ENCODE measurements at regions not wholly inside any gene's neighbourhood (a gene's known extent, or its start where the extent isn't known, plus 50 kb on each side); places are given as distances from the start of the nearest gene placed in this dataset.

GRCh38 chr1:208950206-208950605 is 633.3 kb upstream of the CAMK1G start:
- H3K36me3 ChIP-seq (ENCODE audit: insufficient read depth, low read length), result no peaks in the 10 kb centered on the region
- TF ChIP-seq EZH2phosphoT487 (IDR thresholded peaks at IDR 0.05; ENCODE audit: borderline replicate concordance), result no peak
- no peak for TF ChIP-seq CTCF (conservative IDR thresholded peaks at IDR 0.05; ENCODE audit: low read length)
- H3K9me3 ChIP-seq (ENCODE audit: insufficient read depth, low read depth, low read length), result no peaks in the 10 kb centered on the region
- no peaks in the 10 kb centered on the region for H3K4me1 ChIP-seq (ENCODE audit: insufficient read depth, low read length, poor library complexity, severe bottlenecking)
- no peaks in the 10 kb centered on the region for H3K79me2 ChIP-seq (ENCODE audit: insufficient read depth, low read length)
- H3K9ac ChIP-seq (ENCODE audit: low read depth, low read length, poor library complexity, severe bottlenecking), result no peak overlapping the region
- no peak overlapping the region for H3K4me2 ChIP-seq (ENCODE audit: low read depth, low read length, poor library complexity, severe bottlenecking)
- H3K4me3 ChIP-seq (ENCODE audit: low read length, poor library complexity, severe bottlenecking), result no peak overlapping the region
- no peaks in the 10 kb centered on the region for H3K27me3 ChIP-seq (ENCODE audit: insufficient read depth, low read length, poor library complexity, severe bottlenecking)
- H4K20me1 ChIP-seq (ENCODE audit: insufficient read depth, low read length, poor library complexity, severe bottlenecking), result no peaks in the 10 kb centered on the region
- no peaks in the 10 kb centered on the region for H3F3A ChIP-seq (ENCODE audit: low read depth)
- no peaks in the 10 kb centered on the region for H3K9me2 ChIP-seq (replicated peaks; ENCODE audit: low read depth, low read length)
- no peak overlapping the region for H2AFZ ChIP-seq (ENCODE audit: low read length)

DNA sequence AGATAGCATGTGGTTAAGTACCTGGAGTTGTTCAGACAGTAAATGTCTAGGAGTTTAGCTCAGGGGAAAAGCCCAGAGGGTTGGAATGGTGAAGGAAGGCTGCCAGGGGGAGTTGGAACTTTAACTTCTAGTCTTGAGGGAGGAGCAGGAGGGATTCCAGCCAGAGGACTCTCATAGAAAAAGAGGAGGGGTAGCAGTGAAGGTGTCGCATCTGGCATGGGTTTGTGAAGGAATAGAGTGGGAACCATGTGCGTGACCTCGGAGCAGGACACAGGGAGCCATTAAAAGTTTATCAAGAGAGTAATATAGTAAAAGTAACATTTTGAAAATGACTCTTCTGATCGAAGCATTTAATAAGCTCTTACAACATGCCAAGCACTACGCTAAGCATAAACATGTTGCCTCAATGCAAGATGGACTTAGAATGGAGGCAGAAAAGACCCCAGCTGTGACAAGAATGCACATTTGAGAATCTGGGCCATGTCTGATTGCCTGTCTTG is 632.4 kb upstream of the CAMK1G start:
- H3K79me2 ChIP-seq (ENCODE audit: insufficient read depth, low read length), result no peaks in the 10 kb centered on the region
- H3F3A ChIP-seq (ENCODE audit: low read depth), result no peaks in the 10 kb centered on the region
- no peaks in the 10 kb centered on the region for H4K20me1 ChIP-seq (ENCODE audit: insufficient read depth, low read length, poor library complexity, severe bottlenecking)
- H3K4me1 ChIP-seq (ENCODE audit: insufficient read depth, low read length, poor library complexity, severe bottlenecking), result no peaks in the 10 kb centered on the region
- H3K4me2 ChIP-seq (ENCODE audit: low read depth, low read length, poor library complexity, severe bottlenecking), result no peak overlapping the region
- H3K9me3 ChIP-seq (ENCODE audit: insufficient read depth, low read depth, low read length), result no peaks in the 10 kb centered on the region
- no peaks in the 10 kb centered on the region for H3K36me3 ChIP-seq (ENCODE audit: insufficient read depth, low read length)
- TF ChIP-seq EZH2phosphoT487 (IDR thresholded peaks at IDR 0.05; ENCODE audit: borderline replicate concordance) (no peak), CTCF (conservative IDR thresholded peaks at IDR 0.05; ENCODE audit: low read length) (no peak)
- no peaks in the 10 kb centered on the region for H3K27me3 ChIP-seq (ENCODE audit: insufficient read depth, low read length, poor library complexity, severe bottlenecking)
- H3K4me3 ChIP-seq (ENCODE audit: low read length, poor library complexity, severe bottlenecking), result no peak overlapping the region
- no peaks in the 10 kb centered on the region for H3K9me2 ChIP-seq (replicated peaks; ENCODE audit: low read depth, low read length)
- no peak overlapping the region for H2AFZ ChIP-seq (ENCODE audit: low read length)
- no peak overlapping the region for H3K9ac ChIP-seq (ENCODE audit: low read depth, low read length, poor library complexity, severe bottlenecking)

GRCh38 chr1:208951908-208952307 is 631.6 kb upstream of the CAMK1G start:
- Histone ChIP-seq H3K4me1 (ENCODE audit: insufficient read depth, low read length, poor library complexity, severe bottlenecking) (no peaks in the 10 kb centered on the region), H3K36me3 (ENCODE audit: insufficient read depth, low read length) (no peaks in the 10 kb centered on the region), H3K4me3 (ENCODE audit: low read length, poor library complexity, severe bottlenecking) (no peak overlapping the region), H2AFZ (ENCODE audit: low read length) (no peak overlapping the region), H4K20me1 (ENCODE audit: insufficient read depth, low read length, poor library complexity, severe bottlenecking) (no peaks in the 10 kb centered on the region), H3F3A (ENCODE audit: low read depth) (no peaks in the 10 kb centered on the region), H3K79me2 (ENCODE audit: insufficient read depth, low read length) (no peaks in the 10 kb centered on the region), H3K4me2 (ENCODE audit: low read depth, low read length, poor library complexity, severe bottlenecking) (no peak overlapping the region), H3K27me3 (ENCODE audit: insufficient read depth, low read length, poor library complexity, severe bottlenecking) (no peaks in the 10 kb centered on the region), H3K9me3 (ENCODE audit: insufficient read depth, low read depth, low read length) (no peaks in the 10 kb centered on the region), H3K9ac (ENCODE audit: low read depth, low read length, poor library complexity, severe bottlenecking) (no peak overlapping the region), H3K9me2 (replicated peaks; ENCODE audit: low read depth, low read length) (no peaks in the 10 kb centered on the region)
- TF ChIP-seq EZH2phosphoT487 (IDR thresholded peaks at IDR 0.05; ENCODE audit: borderline replicate concordance) (no peak), CTCF (conservative IDR thresholded peaks at IDR 0.05; ENCODE audit: low read length) (no peak)

Measured in Loucy (cell line).